ENCODE measurements at regions not wholly inside any gene's neighbourhood (a gene's known extent, or its start where the extent isn't known, plus 50 kb on each side); places are given as distances from the start of the nearest gene placed in this dataset.

- intact Hi-C loops (cut with micrococcal nuclease): loop anchor here (5.0 kb wide), 1 partner anchor 1011 kb away; no protein-coding TSS in a partner anchor
- H4K20me1 ChIP-seq (replicated peaks; ENCODE audit: control insufficient read depth, extremely low read depth, insufficient read depth, low read length): no peaks in the 10 kb centered on the region
- no peak overlapping the region for H3K27ac ChIP-seq (ENCODE audit: insufficient read depth, low read depth, low read length)
- no TSS peak for BruUV-seq (replicated peaks)
- peaks cover 7% of the 10 kb centered on the region for H3K4me1 ChIP-seq (ENCODE audit: control insufficient read depth, extremely low read depth, insufficient read depth, low read length)
- no peak for TF ChIP-seq FOS (IDR thresholded peaks at IDR 0.05; ENCODE audit: borderline replicate concordance, insufficient read depth, low read length)
- no peak for TF ChIP-seq POLR2AphosphoS5 (IDR thresholded peaks at IDR 0.05; ENCODE audit: insufficient read depth, low read depth, low read length)
- no peak for TF ChIP-seq POLR2A (IDR thresholded peaks at IDR 0.05; ENCODE audit: low read depth, low read length)
- TF ChIP-seq, protein P1, sequence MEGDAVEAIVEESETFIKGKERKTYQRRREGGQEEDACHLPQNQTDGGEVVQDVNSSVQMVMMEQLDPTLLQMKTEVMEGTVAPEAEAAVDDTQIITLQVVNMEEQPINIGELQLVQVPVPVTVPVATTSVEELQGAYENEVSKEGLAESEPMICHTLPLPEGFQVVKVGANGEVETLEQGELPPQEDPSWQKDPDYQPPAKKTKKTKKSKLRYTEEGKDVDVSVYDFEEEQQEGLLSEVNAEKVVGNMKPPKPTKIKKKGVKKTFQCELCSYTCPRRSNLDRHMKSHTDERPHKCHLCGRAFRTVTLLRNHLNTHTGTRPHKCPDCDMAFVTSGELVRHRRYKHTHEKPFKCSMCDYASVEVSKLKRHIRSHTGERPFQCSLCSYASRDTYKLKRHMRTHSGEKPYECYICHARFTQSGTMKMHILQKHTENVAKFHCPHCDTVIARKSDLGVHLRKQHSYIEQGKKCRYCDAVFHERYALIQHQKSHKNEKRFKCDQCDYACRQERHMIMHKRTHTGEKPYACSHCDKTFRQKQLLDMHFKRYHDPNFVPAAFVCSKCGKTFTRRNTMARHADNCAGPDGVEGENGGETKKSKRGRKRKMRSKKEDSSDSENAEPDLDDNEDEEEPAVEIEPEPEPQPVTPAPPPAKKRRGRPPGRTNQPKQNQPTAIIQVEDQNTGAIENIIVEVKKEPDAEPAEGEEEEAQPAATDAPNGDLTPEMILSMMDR (IDR thresholded peaks at IDR 0.05; ENCODE audit: extremely low read depth in 1 of 2, insufficient read depth in 1 of 2, low read depth in 1 of 2, low read length in 2 of 2): no peak
- TF ChIP-seq GATA2 (IDR thresholded peaks at IDR 0.05; ENCODE audit: insufficient read depth, insufficient read length, low read depth, low read length): no peak
- no peak for TF ChIP-seq MAX (IDR thresholded peaks at IDR 0.05; ENCODE audit: insufficient read depth, insufficient read length)
- no peak for TF ChIP-seq EZH2 (IDR thresholded peaks at IDR 0.05; ENCODE audit: borderline replicate concordance, low read depth, low read length, severe bottlenecking)
- no peak for TF ChIP-seq MYC (IDR thresholded peaks at IDR 0.05; ENCODE audit: low read depth, low read length)
- TF ChIP-seq JUN (IDR thresholded peaks at IDR 0.05; ENCODE audit: borderline replicate concordance, insufficient read depth, insufficient read length, low read depth): no peak
- no peaks in the 10 kb centered on the region for H3K79me2 ChIP-seq (ENCODE audit: control insufficient read depth, insufficient read depth, low read length)
- H3K36me3 ChIP-seq (ENCODE audit: control insufficient read depth in 2 of 2, extremely low read depth in 1 of 2, insufficient read depth in 2 of 2, low read length in 2 of 2): no peaks in the 10 kb centered on the region
- peaks cover 0 to 11% of the 10 kb centered on the region in 2 experiments for H3K27me3 ChIP-seq (ENCODE audit: control insufficient read depth in 2 of 2, insufficient read depth in 2 of 2, low read length in 2 of 2)
- FAIRE-seq (no peak), DNase-seq (ENCODE audit: low read depth, low spot score) (no peak)
- ChIA-PET POLR2A (no interaction called here), CTCF (no interaction called here)
- no peak overlapping the region for H3K4me2 ChIP-seq (ENCODE audit: insufficient read depth, low read length)
- no peaks in the 10 kb centered on the region for H3K9me1 ChIP-seq (replicated peaks; ENCODE audit: control insufficient read depth, extremely low read depth, insufficient read depth, low read length)
- no peaks in the 10 kb centered on the region for H3K9me3 ChIP-seq (replicated peaks; ENCODE audit: control insufficient read depth, insufficient read depth, low read length)
- dilution Hi-C loops (cut with MboI; ENCODE audit: extremely low pct_ligation_motif_present, low sequenced_read_pairs): no loop called here
- no peak overlapping the region for H3K9ac ChIP-seq (replicated peaks; ENCODE audit: extremely low read depth, insufficient read depth, low read length)
- no peak overlapping the region for H3K4me3 ChIP-seq (replicated peaks in 1 of 3; ENCODE audit: insufficient read depth in 1 of 3, low read depth in 1 of 3, low read length in 3 of 3)
- no peak overlapping the region for H2AFZ ChIP-seq (ENCODE audit: low read depth, low read length)
Observed at GRCh38 chr14:89036371-89036770, 211.9 kb downstream of the TTC8 start.

Data from endothelial cell of umbilical vein (primary cell).